Endothelial cell (in vitro differentiated cells): ENCODE measurements at regions not wholly inside any gene's neighbourhood (a gene's known extent, or its start where the extent isn't known, plus 50 kb on each side); places are given as distances from the start of the nearest gene placed in this dataset.

ENCODE experiments used
- DNase-seq: peaks from one replicate; pipeline ENCODE4 v3.0.0; 2021; ENCODE audit warnings: low spot score
- H3K27ac Mint-ChIP-seq: one replicate; pipeline ENCODE4 v1.8.0; 2021; ENCODE audit warnings: mixed read lengths, inconsistent platforms; ENCODE audit not compliant: unreplicated experiment
- H3K27me3 Mint-ChIP-seq: one replicate; pipeline ENCODE4 v1.8.0; 2021; ENCODE audit warnings: mild to moderate bottlenecking, moderate library complexity, mixed read lengths, inconsistent platforms; ENCODE audit not compliant: unreplicated experiment
- H3K36me3 Mint-ChIP-seq: one replicate; pipeline ENCODE4 v1.8.0; 2021; ENCODE audit warnings: mild to moderate bottlenecking, low read depth, mixed read lengths, inconsistent platforms; ENCODE audit not compliant: unreplicated experiment
- H3K4me1 Mint-ChIP-seq: one replicate; pipeline ENCODE4 v1.8.0; 2021; ENCODE audit warnings: mild to moderate bottlenecking, mixed read lengths, inconsistent platforms; ENCODE audit not compliant: unreplicated experiment
- H3K4me3 Mint-ChIP-seq: one replicate; pipeline ENCODE4 v1.8.0; 2021; ENCODE audit warnings: mild to moderate bottlenecking, mixed read lengths, inconsistent platforms; ENCODE audit not compliant: unreplicated experiment
- H3K9me3 Mint-ChIP-seq: one replicate; pipeline ENCODE4 v1.8.0; 2021; ENCODE audit warnings: mixed read lengths, inconsistent platforms; ENCODE audit not compliant: unreplicated experiment
- TF ChIP-seq, protein P1 (sequence below): fragments of 200-600 bp; sonication (generic); IDR thresholded peaks from one replicate; pipeline ENCODE4 v1.5.0; 2021; ENCODE audit warnings: antibody characterized with exemption; ENCODE audit not compliant: unreplicated experiment

DNA sequence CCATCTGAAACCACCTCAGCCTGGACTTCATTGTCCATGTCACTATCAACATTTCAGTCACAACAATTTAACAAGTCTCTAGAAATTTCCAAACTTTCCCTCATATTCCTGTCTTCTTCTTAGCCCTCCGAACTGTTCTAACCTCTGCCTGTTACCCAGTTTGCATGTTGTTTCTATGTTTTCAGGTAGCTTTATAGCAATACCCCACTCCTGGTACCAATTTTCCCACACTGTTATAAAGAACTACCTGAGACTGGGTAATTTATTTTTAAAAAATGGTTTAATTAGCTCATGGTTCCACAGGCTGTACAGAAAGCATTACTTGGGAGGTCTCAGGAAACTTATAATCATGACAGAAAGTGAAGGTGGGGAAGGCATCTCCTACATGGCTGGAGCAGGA, 679.2 kb upstream of the FRG1 start:
- TF ChIP-seq, protein P1, sequence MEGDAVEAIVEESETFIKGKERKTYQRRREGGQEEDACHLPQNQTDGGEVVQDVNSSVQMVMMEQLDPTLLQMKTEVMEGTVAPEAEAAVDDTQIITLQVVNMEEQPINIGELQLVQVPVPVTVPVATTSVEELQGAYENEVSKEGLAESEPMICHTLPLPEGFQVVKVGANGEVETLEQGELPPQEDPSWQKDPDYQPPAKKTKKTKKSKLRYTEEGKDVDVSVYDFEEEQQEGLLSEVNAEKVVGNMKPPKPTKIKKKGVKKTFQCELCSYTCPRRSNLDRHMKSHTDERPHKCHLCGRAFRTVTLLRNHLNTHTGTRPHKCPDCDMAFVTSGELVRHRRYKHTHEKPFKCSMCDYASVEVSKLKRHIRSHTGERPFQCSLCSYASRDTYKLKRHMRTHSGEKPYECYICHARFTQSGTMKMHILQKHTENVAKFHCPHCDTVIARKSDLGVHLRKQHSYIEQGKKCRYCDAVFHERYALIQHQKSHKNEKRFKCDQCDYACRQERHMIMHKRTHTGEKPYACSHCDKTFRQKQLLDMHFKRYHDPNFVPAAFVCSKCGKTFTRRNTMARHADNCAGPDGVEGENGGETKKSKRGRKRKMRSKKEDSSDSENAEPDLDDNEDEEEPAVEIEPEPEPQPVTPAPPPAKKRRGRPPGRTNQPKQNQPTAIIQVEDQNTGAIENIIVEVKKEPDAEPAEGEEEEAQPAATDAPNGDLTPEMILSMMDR, result no peak
- no peak overlapping the region for H3K4me3 Mint-ChIP-seq
- no peaks in the 10 kb centered on the region for H3K36me3 Mint-ChIP-seq
- no peak overlapping the region for H3K27ac Mint-ChIP-seq
- peaks cover 15% of the 10 kb centered on the region for H3K9me3 Mint-ChIP-seq
- H3K4me1 Mint-ChIP-seq, result peaks cover 5% of the 10 kb centered on the region
- peaks cover 1% of the 10 kb centered on the region for H3K27me3 Mint-ChIP-seq
- DNase-seq, result no peak

DNA sequence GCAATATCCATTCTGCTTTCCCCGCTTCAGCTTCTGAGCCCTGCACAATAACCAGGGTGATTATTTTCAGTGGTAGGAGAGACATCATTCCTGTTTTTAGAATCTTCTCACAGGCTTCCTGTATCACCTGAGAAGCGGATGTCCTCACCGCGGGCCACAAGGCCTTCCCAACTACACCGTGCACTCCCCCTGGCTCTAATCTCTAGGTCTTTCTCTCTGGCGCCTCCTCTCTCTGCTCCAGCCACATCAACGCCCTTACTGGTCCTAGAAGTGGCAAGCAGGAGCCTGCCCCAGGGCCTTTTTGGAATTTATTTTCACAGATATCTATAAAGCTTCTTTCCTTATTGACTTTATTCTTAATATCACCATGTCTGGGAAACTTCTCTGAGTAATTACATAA, 675.2 kb upstream of the FRG1 start:
- TF ChIP-seq, protein P1, result no peak
- Mint-ChIP-seq H3K4me3 (no peak overlapping the region), H3K4me1 (no peaks in the 10 kb centered on the region), H3K9me3 (peaks cover 10% of the 10 kb centered on the region), H3K36me3 (no peaks in the 10 kb centered on the region), H3K27me3 (peaks cover 7% of the 10 kb centered on the region), H3K27ac (no peak overlapping the region)
- no peak for DNase-seq

GRCh38 chr4:189267312-189267965, 673.2 kb upstream of the FRG1 start:
- no peaks in the 10 kb centered on the region for H3K9me3 Mint-ChIP-seq
- no peaks in the 10 kb centered on the region for H3K36me3 Mint-ChIP-seq
- no peaks in the 10 kb centered on the region for H3K4me1 Mint-ChIP-seq
- H3K4me3 Mint-ChIP-seq, result no peak overlapping the region
- H3K27me3 Mint-ChIP-seq, result peaks cover 6% of the 10 kb centered on the region
- DNase-seq, result no peak
- no peak overlapping the region for H3K27ac Mint-ChIP-seq
- TF ChIP-seq, protein P1, result no peak

- TF ChIP-seq, protein P1, result no peak
- H3K27ac Mint-ChIP-seq, result no peak overlapping the region
- DNase-seq, result no peak
Observed at GRCh38 chr4:189278597-189279165, 662.0 kb upstream of the FRG1 start.

DNA sequence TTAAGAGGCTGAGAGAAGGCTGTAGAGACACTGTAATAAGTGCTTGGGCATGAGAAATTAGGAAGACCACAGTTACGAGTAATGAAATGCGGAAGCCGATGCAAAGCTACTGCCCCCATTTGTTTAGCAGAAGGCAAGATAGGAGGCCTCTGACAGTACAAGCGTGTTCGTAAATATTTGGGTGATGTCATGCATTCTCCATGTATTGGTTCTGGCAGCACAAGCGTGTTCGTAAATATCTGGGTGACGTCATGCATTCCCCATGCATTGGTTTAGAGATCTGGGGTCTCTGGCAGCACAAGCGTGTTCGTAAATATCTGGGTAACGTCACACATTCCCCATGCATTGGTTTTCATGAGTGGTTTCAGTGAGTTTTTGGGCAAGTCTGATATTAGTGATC, 661.5 kb upstream of the FRG1 start:
- Mint-ChIP-seq H3K4me3 (no peak overlapping the region), H3K9me3 (peaks cover 4% of the 10 kb centered on the region), H3K36me3 (peaks cover 4% of the 10 kb centered on the region), H3K4me1 (no peaks in the 10 kb centered on the region), H3K27ac (no peak overlapping the region), H3K27me3 (peaks cover 9% of the 10 kb centered on the region)
- TF ChIP-seq, protein P1, result no peak
- DNase-seq, result no peak

More at GRCh38 chr4:189278597-189279165, 662.0 kb upstream of the FRG1 start:
- Mint-ChIP-seq H3K36me3 (peaks cover 4% of the 10 kb centered on the region), H3K27me3 (peaks cover 9% of the 10 kb centered on the region), H3K4me3 (no peak overlapping the region), H3K4me1 (no peaks in the 10 kb centered on the region), H3K9me3 (peaks cover 4% of the 10 kb centered on the region)
